ENCODE measurements at regions not wholly inside any gene's neighbourhood (a gene's known extent, or its start where the extent isn't known, plus 50 kb on each side); places are given as distances from the start of the nearest gene placed in this dataset.

DNA sequence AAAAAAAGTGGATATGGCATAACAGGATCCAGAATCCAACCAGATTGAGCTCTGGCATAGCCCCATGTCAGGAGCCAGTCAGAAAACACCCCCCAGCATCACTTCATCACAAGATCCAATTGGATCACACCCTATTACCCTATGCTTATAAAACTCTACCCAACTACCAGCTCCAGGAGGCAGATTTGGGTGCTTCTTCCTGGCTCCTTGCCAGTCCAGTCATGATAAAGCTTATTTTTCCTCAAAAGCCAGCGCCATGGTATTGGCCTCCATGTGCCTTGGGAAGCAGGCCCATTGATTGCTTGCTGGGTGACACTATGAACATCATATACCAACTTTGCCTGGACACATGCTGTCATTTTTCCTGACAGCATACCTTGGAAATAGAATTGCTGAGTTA, 281.4 kb upstream of the MKLN1 start:
- TF ChIP-seq, protein P1, sequence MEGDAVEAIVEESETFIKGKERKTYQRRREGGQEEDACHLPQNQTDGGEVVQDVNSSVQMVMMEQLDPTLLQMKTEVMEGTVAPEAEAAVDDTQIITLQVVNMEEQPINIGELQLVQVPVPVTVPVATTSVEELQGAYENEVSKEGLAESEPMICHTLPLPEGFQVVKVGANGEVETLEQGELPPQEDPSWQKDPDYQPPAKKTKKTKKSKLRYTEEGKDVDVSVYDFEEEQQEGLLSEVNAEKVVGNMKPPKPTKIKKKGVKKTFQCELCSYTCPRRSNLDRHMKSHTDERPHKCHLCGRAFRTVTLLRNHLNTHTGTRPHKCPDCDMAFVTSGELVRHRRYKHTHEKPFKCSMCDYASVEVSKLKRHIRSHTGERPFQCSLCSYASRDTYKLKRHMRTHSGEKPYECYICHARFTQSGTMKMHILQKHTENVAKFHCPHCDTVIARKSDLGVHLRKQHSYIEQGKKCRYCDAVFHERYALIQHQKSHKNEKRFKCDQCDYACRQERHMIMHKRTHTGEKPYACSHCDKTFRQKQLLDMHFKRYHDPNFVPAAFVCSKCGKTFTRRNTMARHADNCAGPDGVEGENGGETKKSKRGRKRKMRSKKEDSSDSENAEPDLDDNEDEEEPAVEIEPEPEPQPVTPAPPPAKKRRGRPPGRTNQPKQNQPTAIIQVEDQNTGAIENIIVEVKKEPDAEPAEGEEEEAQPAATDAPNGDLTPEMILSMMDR (conservative IDR thresholded peaks at IDR 0.05 in 1 of 2, IDR thresholded peaks at IDR 0.05 in 1 of 2; ENCODE audit: extremely low read depth in 1 of 2, insufficient read depth in 1 of 2, low read depth in 1 of 2, low read length in 2 of 2), result no peak
- TF ChIP-seq EZH2 (IDR thresholded peaks at IDR 0.05; ENCODE audit: borderline replicate concordance, low read length), result no peak

Measured in mammary epithelial cell (primary cell).